ENCODE measurements at regions not wholly inside any gene's neighbourhood (a gene's known extent, or its start where the extent isn't known, plus 50 kb on each side); places are given as distances from the start of the nearest gene placed in this dataset.
"Not testable (repeated sequence)": the region's sequence is repeated elsewhere in the genome, so short reads cannot be mapped to it uniquely, and the experiment has no call there.

DNA sequence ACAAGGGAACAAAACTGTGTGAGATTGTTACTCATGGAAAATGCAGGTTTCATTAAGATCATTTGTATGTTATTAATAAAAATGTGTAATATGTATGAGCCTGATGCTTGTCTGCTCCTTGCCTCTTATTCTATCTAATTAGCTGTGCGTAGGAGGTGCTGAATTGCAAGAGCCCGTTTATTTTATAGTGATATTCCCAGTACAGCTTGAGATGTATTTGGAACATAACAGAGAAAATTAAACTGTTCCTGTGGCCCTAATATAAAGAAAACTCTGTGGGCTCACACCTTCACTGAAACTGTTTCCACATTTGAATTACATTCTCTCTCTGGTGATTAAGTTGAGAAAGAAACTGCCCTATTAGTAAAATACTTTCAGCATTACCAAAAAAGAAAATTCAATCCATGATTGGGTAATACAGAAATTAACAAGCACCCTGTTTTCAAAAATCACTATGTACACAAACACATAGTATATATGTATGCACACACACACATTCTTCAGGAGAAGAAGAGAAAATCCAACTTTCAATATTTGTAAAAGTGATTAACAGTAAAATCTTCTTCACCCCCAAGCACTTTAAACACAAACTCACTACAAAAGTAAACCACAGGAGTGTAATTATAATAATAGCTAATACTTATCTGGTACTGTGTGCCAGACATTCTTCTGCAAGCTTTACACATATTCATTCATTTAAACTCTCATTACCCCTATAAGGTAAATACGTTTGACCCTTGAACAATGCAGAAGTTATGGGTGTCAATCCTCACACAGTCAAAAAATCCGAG lies 233.2 kb downstream of the PHLDA1 start:
- DNase-seq (ENCODE audit: low spot score) (no peak), ATAC-seq (ENCODE audit: low read depth) (no peak)
- H3K27ac ChIP-seq (ENCODE audit: poor library complexity, severe bottlenecking), result no peak overlapping the region

DNA sequence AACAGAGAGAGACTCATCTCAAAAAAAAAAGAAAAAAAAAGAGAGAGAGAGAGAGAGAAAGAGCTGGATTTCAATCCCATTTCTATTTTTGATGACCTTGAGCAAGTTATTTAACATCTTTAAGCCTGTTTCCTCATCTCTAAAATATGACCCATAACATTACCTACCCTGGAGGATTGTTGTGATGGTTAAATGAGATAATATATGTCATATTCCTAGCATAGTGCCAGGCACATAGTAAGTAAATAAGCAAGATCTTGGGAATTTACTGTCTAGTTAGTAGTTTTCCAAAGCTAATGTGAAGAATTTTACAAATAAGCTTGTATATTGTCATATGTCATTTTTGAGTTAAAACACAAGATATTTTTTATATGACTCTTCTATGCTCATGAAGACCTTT lies 236.5 kb downstream of the PHLDA1 start:
- no peaks in the 10 kb centered on the region for H3K36me3 ChIP-seq (ENCODE audit: low read depth)
- DNase-seq (ENCODE audit: low spot score) (no peak), ATAC-seq (ENCODE audit: low read depth) (no peak)
- no peaks in the 10 kb centered on the region for H3K27me3 ChIP-seq (ENCODE audit: insufficient read depth, poor library complexity, severe bottlenecking)
- no peak overlapping the region for H3K4me3 ChIP-seq (ENCODE audit: severe bottlenecking)
- H3K4me1 ChIP-seq (ENCODE audit: insufficient read depth, poor library complexity, severe bottlenecking), result peaks cover 5% of the 10 kb centered on the region
- no peaks in the 10 kb centered on the region for H3K9me3 ChIP-seq (ENCODE audit: severe bottlenecking)
- TF ChIP-seq, protein P1, sequence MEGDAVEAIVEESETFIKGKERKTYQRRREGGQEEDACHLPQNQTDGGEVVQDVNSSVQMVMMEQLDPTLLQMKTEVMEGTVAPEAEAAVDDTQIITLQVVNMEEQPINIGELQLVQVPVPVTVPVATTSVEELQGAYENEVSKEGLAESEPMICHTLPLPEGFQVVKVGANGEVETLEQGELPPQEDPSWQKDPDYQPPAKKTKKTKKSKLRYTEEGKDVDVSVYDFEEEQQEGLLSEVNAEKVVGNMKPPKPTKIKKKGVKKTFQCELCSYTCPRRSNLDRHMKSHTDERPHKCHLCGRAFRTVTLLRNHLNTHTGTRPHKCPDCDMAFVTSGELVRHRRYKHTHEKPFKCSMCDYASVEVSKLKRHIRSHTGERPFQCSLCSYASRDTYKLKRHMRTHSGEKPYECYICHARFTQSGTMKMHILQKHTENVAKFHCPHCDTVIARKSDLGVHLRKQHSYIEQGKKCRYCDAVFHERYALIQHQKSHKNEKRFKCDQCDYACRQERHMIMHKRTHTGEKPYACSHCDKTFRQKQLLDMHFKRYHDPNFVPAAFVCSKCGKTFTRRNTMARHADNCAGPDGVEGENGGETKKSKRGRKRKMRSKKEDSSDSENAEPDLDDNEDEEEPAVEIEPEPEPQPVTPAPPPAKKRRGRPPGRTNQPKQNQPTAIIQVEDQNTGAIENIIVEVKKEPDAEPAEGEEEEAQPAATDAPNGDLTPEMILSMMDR (IDR thresholded peaks at IDR 0.05; ENCODE audit: poor library complexity, severe bottlenecking), result no peak
- no peak overlapping the region for H3K27ac ChIP-seq (ENCODE audit: poor library complexity, severe bottlenecking)

More for the DNA sequence above, 233.2 kb downstream of the PHLDA1 start:
- H3K4me3 ChIP-seq (ENCODE audit: severe bottlenecking), result no peak overlapping the region
- no peaks in the 10 kb centered on the region for H3K27me3 ChIP-seq (ENCODE audit: insufficient read depth, poor library complexity, severe bottlenecking)
- no peaks in the 10 kb centered on the region for H3K4me1 ChIP-seq (ENCODE audit: insufficient read depth, poor library complexity, severe bottlenecking)
- no peaks in the 10 kb centered on the region for H3K9me3 ChIP-seq (ENCODE audit: severe bottlenecking)
- H3K36me3 ChIP-seq (ENCODE audit: low read depth), result no peaks in the 10 kb centered on the region
- TF ChIP-seq, protein P1 (IDR thresholded peaks at IDR 0.05; ENCODE audit: poor library complexity, severe bottlenecking), result no peak

DNA sequence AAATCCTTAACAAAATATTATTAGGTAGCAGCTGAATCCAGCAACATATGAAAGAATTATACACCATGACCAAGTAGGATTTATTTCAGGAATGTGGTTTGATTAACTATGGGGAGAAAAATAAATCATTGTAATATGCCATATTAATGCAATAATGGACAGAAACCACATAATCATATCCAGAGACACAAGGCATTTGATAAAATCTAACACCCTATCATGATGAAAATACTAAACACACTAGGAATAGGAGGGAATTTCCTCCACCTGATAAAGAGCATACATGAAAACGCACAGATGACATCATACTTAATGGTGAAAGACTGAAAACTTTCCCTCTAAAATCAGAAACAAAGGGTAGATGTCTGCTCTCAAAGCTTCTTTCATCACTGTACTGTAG lies 238.9 kb downstream of the PHLDA1 start:
- H3K27ac ChIP-seq (ENCODE audit: poor library complexity, severe bottlenecking), result no peak overlapping the region
- no peaks in the 10 kb centered on the region for H3K36me3 ChIP-seq (ENCODE audit: low read depth)

DNA sequence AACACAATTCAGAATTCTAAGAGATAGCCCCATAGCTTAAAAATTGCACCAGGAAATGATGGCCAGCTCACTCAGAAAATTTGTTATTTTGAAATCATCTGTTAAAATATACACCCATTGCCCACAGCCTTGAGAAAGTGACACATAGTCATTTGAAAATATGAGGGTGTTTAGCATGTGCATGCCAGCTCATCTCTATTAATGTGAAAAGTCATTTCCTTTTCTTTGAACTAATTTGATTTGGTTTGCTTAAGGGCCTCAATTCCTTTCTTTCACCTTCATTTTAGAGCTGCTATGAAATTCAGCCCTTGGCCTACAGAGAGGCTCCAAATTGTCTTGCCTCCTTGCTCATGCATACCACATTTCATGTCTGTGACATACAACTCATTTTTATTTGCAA lies 241.4 kb downstream of the PHLDA1 start:
- peaks cover 11% of the 10 kb centered on the region for H3K4me1 ChIP-seq (ENCODE audit: insufficient read depth, poor library complexity, severe bottlenecking)
- H3K27ac ChIP-seq (ENCODE audit: poor library complexity, severe bottlenecking), result peak overlapping the region; percentile 32
- peak; percentile 41; the same call in 1 of the 3 replicates for ATAC-seq (ENCODE audit: low read depth)
- TF ChIP-seq, protein P1 (IDR thresholded peaks at IDR 0.05; ENCODE audit: poor library complexity, severe bottlenecking), result no peak
- no peaks in the 10 kb centered on the region for H3K27me3 ChIP-seq (ENCODE audit: insufficient read depth, poor library complexity, severe bottlenecking)
- DNase-seq (ENCODE audit: low spot score), result no peak
- H3K9me3 ChIP-seq (ENCODE audit: severe bottlenecking), result no peaks in the 10 kb centered on the region
- no peak overlapping the region for H3K4me3 ChIP-seq (ENCODE audit: severe bottlenecking)
- no peaks in the 10 kb centered on the region for H3K36me3 ChIP-seq (ENCODE audit: low read depth)

More for the DNA sequence above, 238.9 kb downstream of the PHLDA1 start:
- peaks cover 11% of the 10 kb centered on the region for H3K4me1 ChIP-seq (ENCODE audit: insufficient read depth, poor library complexity, severe bottlenecking)
- ATAC-seq (ENCODE audit: low read depth) (no peak), DNase-seq (ENCODE audit: low spot score) (no peak)
- no peaks in the 10 kb centered on the region for H3K9me3 ChIP-seq (ENCODE audit: severe bottlenecking)
- TF ChIP-seq, protein P1 (IDR thresholded peaks at IDR 0.05; ENCODE audit: poor library complexity, severe bottlenecking), result no peak
- H3K27me3 ChIP-seq (ENCODE audit: insufficient read depth, poor library complexity, severe bottlenecking), result no peaks in the 10 kb centered on the region
- no peak overlapping the region for H3K4me3 ChIP-seq (ENCODE audit: severe bottlenecking)

DNA sequence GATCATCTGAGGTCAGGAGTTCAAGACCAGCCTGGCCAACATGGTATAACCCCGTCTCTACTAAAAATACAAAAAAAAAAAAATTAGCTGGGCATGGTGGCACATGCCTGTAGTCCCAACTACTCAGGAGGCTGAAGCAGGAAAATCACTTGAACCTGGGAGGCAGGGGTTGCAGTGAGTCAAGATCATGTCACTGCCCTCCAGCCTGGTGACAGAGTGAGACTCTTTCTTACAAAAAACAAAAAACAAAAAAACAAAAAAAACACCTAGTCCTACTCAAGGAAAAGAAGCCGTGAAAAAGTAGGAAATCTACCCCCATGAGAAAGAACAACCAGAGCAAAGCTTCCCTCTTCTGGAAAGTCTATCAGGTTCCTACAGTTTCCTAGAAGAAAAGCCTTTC lies 244.4 kb downstream of the PHLDA1 start:
- not testable (repeated sequence) for H3K27me3 ChIP-seq (ENCODE audit: insufficient read depth, poor library complexity, severe bottlenecking); DNase-seq (ENCODE audit: low spot score); ATAC-seq (ENCODE audit: low read depth); H3K27ac ChIP-seq (ENCODE audit: poor library complexity, severe bottlenecking); H3K36me3 ChIP-seq (ENCODE audit: low read depth); H3K4me3 ChIP-seq (ENCODE audit: severe bottlenecking); H3K9me3 ChIP-seq (ENCODE audit: severe bottlenecking)
- peaks cover 11% of the 10 kb centered on the region for H3K4me1 ChIP-seq (ENCODE audit: insufficient read depth, poor library complexity, severe bottlenecking)
